ENCODE measurements at regions not wholly inside any gene's neighbourhood (a gene's known extent, or its start where the extent isn't known, plus 50 kb on each side); places are given as distances from the start of the nearest gene placed in this dataset.

GRCh38 chr14:23899788-23900187 lies 53.8 kb upstream of the DHRS4 start:
- no peaks in the 10 kb centered on the region for H3K4me1 ChIP-seq
- intact Hi-C loops (cut with micrococcal nuclease) = no loop called here
- no peaks in the 10 kb centered on the region for H3K9me3 ChIP-seq (replicated peaks)
- no peak for DNase-seq
- no peak overlapping the region for H3K4me3 ChIP-seq
- H3K36me3 ChIP-seq = no peaks in the 10 kb centered on the region
- no peak overlapping the region for H3K27ac ChIP-seq (replicated peaks)
- peaks cover 18% of the 10 kb centered on the region for H3K27me3 ChIP-seq (ENCODE audit: low read depth)
- TF ChIP-seq CTCF (IDR thresholded peaks at IDR 0.05; ENCODE audit: borderline replicate concordance) = no peak

- Histone ChIP-seq H3K4me1 (no peaks in the 10 kb centered on the region), H3K4me3 (no peak overlapping the region), H3K27ac (replicated peaks) (no peak overlapping the region), H3K9me3 (replicated peaks) (no peaks in the 10 kb centered on the region), H3K36me3 (no peaks in the 10 kb centered on the region), H3K27me3 (ENCODE audit: low read depth) (peaks cover 18% of the 10 kb centered on the region)
- DNase-seq = no peak
- no peak for TF ChIP-seq CTCF (IDR thresholded peaks at IDR 0.05; ENCODE audit: borderline replicate concordance)
- intact Hi-C loops (cut with micrococcal nuclease) = no loop called here
These were observed 50.1 kb upstream of the DHRS4 start for GRCh38 chr14:23903442-23903841.

Measured in left ventricle myocardium inferior (tissue), 1 donor.